Testis (tissue), 2 donors: ENCODE measurements at regions not wholly inside any gene's neighbourhood (a gene's known extent, or its start where the extent isn't known, plus 50 kb on each side); places are given as distances from the start of the nearest gene placed in this dataset.
"Not testable (repeated sequence)": the region's sequence is repeated elsewhere in the genome, so short reads cannot be mapped to it uniquely, and the experiment has no call there.

Experiments
- DNase-seq: peaks from one replicate; pipeline ENCODE4 v3.0.0-alpha.2; 2019
- H3K27ac ChIP-seq, 2 donors: fragments of 200-600 bp; sonication (generic); one replicate each; pipeline ENCODE4 v1.5.1; 2019
- H3K27me3 ChIP-seq: fragments of 200-600 bp; sonication (generic); one replicate; pipeline ENCODE4 v1.5.1; 2019
- H3K36me3 ChIP-seq: fragments of 200-600 bp; sonication (generic); one replicate; pipeline ENCODE4 v1.5.1; 2017; ENCODE audit warnings: low read depth; ENCODE audit errors: missing control alignments
- H3K4me1 ChIP-seq: fragments of 200-600 bp; sonication (generic); one replicate; pipeline ENCODE4 v1.5.1; 2019
- H3K4me3 ChIP-seq, 2 donors: fragments of 200-600 bp; sonication (generic); one replicate each; pipeline ENCODE4 v1.5.1; 2017 to 2019
- H3K9me3 ChIP-seq: fragments of 200-600 bp; sonication (generic); one replicate; pipeline ENCODE4 v1.5.1; 2017
- CTCF ChIP-seq, 3 experiments: fragments of 450-650 bp in 2 of 3; fragments of 200-600 bp in 1 of 3; sonication (generic) in 1 of 3; IDR thresholded peaks; one replicate each; pipeline ENCODE4 v1.5.1; 2016 to 2019; ENCODE audit warnings: antibody characterized with exemption in 3 of 3, mild to moderate bottlenecking in 2 of 3, moderate library complexity in 1 of 3
- POLR2A ChIP-seq: fragments of 450-650 bp; IDR thresholded peaks from one replicate; pipeline ENCODE4 v1.6.1; 2017; ENCODE audit warnings: antibody characterized with exemption, mild to moderate bottlenecking, moderate library complexity
- WGBS, 2 donors: methylation state at CpG; one replicate each; pipeline ENCODE4 v1.1.5; 2018; 5-methylcytosine and 5-hydroxymethylcytosine counted together
- intact Hi-C: fragments of 100-400 bp; cut with DNase I; formaldehyde crosslinking; loops from one replicate; pipeline ENCODE4 v1.15.1; 2023; ENCODE audit warnings: low total_unique reads

- Histone ChIP-seq H3K9me3 (no peaks in the 10 kb centered on the region), H3K4me1 (no peaks in the 10 kb centered on the region), H3K4me3 (no peak overlapping the region), H3K27me3 (no peaks in the 10 kb centered on the region), H3K27ac (no peak overlapping the region), H3K36me3 (no peaks in the 10 kb centered on the region)
- intact Hi-C loops, result no loop called here
- 86 to 93% methylated on average over 6 of the region's 6 CpGs for WGBS, 2 donors
- TF ChIP-seq POLR2A (no peak), CTCF (IDR thresholded peaks at IDR 0.05) (no peak)
- no peak for DNase-seq
Observed at GRCh38 chr1:60695716-60696171, 386.6 kb upstream of the NFIA start.

- TF ChIP-seq POLR2A (no peak), CTCF (IDR thresholded peaks at IDR 0.05) (no peak)
- no peaks in the 10 kb centered on the region for H3K9me3 ChIP-seq
- H3K27me3 ChIP-seq, result no peaks in the 10 kb centered on the region
- H3K4me1 ChIP-seq, result no peaks in the 10 kb centered on the region
- H3K36me3 ChIP-seq, result no peaks in the 10 kb centered on the region
- no peak overlapping the region for H3K27ac ChIP-seq
- 87 to 89% methylated on average over 4 of the region's 4 CpGs for WGBS, 2 donors
- intact Hi-C loops, result no loop called here
- DNase-seq, result no peak
- no peak overlapping the region for H3K4me3 ChIP-seq
Observed at GRCh38 chr1:60694980-60695379, 387.4 kb upstream of the NFIA start.

- intact Hi-C loops, result no loop called here
- no peak overlapping the region for H3K27ac ChIP-seq
- H3K36me3 ChIP-seq, result no peaks in the 10 kb centered on the region
- DNase-seq, result no peak
- TF ChIP-seq CTCF (IDR thresholded peaks at IDR 0.05) (no peak), POLR2A (no peak)
- H3K9me3 ChIP-seq, result no peaks in the 10 kb centered on the region
- no peak overlapping the region for H3K4me3 ChIP-seq
- H3K4me1 ChIP-seq, result no peaks in the 10 kb centered on the region
- no peaks in the 10 kb centered on the region for H3K27me3 ChIP-seq
Observed at GRCh38 chr1:60692031-60692430, 390.3 kb upstream of the NFIA start.

- WGBS, 2 donors, result 67 to 69% methylated on average over 2 of the region's 2 CpGs
- intact Hi-C loops, H3K27me3 ChIP-seq, H3K9me3 ChIP-seq, H3K4me1 ChIP-seq, DNase-seq, H3K27ac ChIP-seq, H3K36me3 ChIP-seq, H3K4me3 ChIP-seq: not testable (repeated sequence)
Observed at GRCh38 chr1:60688221-60688620, 394.1 kb upstream of the NFIA start.

- Histone ChIP-seq H3K27ac (no peak overlapping the region), H3K9me3 (no peaks in the 10 kb centered on the region), H3K36me3 (no peaks in the 10 kb centered on the region), H3K4me3 (no peak overlapping the region), H3K27me3 (no peaks in the 10 kb centered on the region), H3K4me1 (no peaks in the 10 kb centered on the region)
- DNase-seq, result no peak
- TF ChIP-seq CTCF (IDR thresholded peaks at IDR 0.05) (no peak), POLR2A (no peak)
- WGBS, 2 donors, result 86 to 94% methylated on average over 2 of the region's 2 CpGs
- intact Hi-C loops, result no loop called here
Observed at GRCh38 chr1:60681095-60681860, 401.1 kb upstream of the NFIA start.
